ENCODE measurements at regions not wholly inside any gene's neighbourhood (a gene's known extent, or its start where the extent isn't known, plus 50 kb on each side); places are given as distances from the start of the nearest gene placed in this dataset.

DNA sequence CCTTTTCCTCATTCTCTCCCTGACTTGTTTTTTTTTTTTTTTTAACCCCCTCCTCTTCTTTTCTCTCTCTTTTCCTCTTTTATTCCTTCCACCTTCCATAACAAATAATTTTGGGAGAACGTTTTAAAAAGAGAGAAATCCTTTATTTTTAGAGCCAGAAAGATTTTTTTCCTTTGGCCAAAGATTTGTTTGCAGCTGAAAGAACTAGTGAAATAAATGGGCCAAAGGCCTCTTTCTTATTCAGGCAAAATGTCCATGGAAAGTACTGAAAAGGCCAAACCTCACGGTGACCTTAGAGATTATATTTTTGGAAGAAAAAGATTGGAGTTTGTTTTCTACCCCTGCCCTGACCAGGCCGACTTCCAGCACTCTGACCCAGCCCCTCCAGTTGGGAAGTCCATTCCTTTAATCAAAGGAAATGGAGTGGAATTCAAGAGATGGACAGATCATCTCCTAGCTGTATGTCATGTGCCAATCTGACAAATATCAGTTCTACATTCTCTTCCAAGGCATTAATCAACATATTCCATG lies 214.3 kb upstream of the ADAMTS9 start:
- peaks cover 9% of the 10 kb centered on the region for H3K4me1 ChIP-seq (ENCODE audit: control insufficient read depth, insufficient read depth, low read length)
- H3K4me3 ChIP-seq (ENCODE audit: low read length): no peak overlapping the region
- H3K9ac ChIP-seq (ENCODE audit: low read length): no peak overlapping the region
- H3K36me3 ChIP-seq (ENCODE audit: control insufficient read depth, insufficient read depth, low read length): no peaks in the 10 kb centered on the region
- H3K27me3 ChIP-seq (ENCODE audit: control insufficient read depth, insufficient read depth, low read length): no peaks in the 10 kb centered on the region
- no peak overlapping the region for H3K27ac ChIP-seq (ENCODE audit: low read depth, low read length)

DNA sequence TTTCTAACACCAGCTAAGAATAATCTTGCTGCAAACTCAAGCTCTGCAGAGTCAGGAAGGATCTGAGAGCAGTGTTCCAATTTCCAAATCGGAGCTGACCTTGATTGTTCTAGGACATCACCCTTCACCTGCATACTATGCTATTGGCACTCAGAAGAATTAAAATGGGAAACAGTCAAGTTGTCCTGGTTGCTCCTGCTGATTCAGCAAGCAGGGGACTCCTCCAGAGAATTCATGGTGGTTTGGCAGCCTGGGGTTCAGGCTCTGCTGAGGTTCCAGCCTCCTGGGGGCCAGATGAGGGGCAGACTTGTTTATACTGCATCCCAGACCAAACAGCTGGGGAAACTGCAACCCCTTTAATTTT lies 213.7 kb upstream of the ADAMTS9 start:
- Histone ChIP-seq H3K27me3 (ENCODE audit: control insufficient read depth, insufficient read depth, low read length) (no peaks in the 10 kb centered on the region), H3K9ac (ENCODE audit: low read length) (no peak overlapping the region), H3K27ac (ENCODE audit: low read depth, low read length) (no peak overlapping the region), H3K4me3 (ENCODE audit: low read length) (no peak overlapping the region), H3K4me1 (ENCODE audit: control insufficient read depth, insufficient read depth, low read length) (peaks cover 9% of the 10 kb centered on the region), H3K36me3 (ENCODE audit: control insufficient read depth, insufficient read depth, low read length) (no peaks in the 10 kb centered on the region)

DNA sequence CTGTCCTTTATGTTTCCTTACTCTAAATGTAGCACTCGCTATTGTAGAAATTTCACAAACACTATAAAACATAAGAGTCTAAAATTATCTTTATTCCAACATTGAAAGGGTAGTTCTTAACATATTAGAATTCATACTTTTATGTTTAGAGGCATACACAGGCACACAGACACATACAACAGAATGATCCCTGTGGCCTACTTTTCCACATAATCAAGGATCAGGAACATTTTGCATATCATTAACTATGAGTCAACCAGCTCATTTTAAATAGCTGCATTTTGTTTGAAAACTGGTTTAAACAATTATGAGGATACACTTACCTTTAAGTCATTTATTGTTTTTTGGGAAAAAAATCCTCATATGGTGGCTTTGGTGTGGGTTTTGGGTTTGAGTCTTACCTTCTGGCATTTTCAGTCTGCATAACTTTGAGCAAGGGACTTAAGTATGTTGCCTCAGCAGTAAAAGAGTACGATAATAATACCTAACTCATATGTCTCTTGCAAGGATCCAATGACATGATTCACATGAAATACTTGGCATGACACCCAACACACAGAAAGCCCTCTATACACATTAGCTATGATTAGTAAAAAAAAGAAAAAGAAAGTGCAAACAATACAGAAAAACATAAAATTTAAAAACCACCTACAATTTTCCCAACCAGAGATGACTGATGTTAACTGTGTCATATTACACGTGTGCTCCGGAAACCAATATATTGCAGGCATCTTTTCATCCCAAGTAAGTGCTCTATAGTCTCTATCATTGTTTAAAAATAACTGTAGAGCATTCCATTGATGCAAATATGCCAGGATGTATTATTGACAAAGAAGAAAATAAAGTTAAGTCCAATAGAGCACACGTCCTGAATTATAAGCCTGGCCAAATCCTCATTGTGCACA lies 213.1 kb upstream of the ADAMTS9 start:
- Histone ChIP-seq H3K9ac (ENCODE audit: low read length) (no peak overlapping the region), H3K27ac (ENCODE audit: low read depth, low read length) (no peak overlapping the region), H3K36me3 (ENCODE audit: control insufficient read depth, insufficient read depth, low read length) (no peaks in the 10 kb centered on the region), H3K27me3 (ENCODE audit: control insufficient read depth, insufficient read depth, low read length) (no peaks in the 10 kb centered on the region), H3K4me1 (ENCODE audit: control insufficient read depth, insufficient read depth, low read length) (peaks cover 9% of the 10 kb centered on the region), H3K4me3 (ENCODE audit: low read length) (no peak overlapping the region)

DNA sequence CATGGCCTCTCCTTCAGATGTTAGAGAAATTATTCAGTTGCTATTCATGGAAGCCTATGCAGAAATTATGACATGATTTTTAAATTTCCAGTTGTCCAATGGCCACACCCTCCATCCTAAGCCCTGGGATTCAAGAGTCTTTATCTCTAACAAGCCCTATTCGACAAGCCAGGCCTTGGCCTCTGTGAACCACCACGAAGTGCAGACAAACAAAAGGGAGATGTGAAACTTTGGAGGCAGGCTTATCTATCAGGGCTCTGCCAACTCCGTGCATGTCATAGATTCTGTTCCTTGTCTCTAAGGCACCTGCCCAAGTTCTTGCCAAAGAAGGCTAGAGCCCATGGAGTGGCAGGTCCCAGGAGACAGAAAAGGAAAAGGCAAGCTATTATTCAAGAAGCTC lies 212.4 kb upstream of the ADAMTS9 start:
- H3K4me1 ChIP-seq (ENCODE audit: control insufficient read depth, insufficient read depth, low read length): peaks cover 13% of the 10 kb centered on the region
- no peaks in the 10 kb centered on the region for H3K27me3 ChIP-seq (ENCODE audit: control insufficient read depth, insufficient read depth, low read length)
- no peaks in the 10 kb centered on the region for H3K36me3 ChIP-seq (ENCODE audit: control insufficient read depth, insufficient read depth, low read length)
- no peak overlapping the region for H3K27ac ChIP-seq (ENCODE audit: low read depth, low read length)
- H3K4me3 ChIP-seq (ENCODE audit: low read length): no peak overlapping the region
- no peak overlapping the region for H3K9ac ChIP-seq (ENCODE audit: low read length)

DNA sequence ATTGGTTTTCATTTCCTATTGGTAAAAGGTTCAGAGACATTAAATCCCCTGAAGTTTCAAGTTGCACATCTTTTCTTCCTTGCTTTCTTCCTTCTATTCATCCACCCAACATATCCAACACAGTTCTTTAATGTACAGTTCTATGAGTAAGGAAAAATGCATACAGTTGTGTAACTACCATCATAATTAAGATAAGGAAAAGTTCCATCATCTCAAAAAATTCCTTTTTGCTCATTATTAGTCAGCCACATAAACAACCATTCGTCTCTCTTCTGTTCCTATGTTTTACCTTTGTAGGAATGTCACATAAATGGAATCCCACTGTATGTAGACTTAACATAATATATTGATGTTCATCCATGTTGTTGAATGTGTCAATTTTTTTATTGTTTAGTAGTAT lies 211.1 kb upstream of the ADAMTS9 start:
- Histone ChIP-seq H3K4me3 (ENCODE audit: low read length) (no peak overlapping the region), H3K27me3 (ENCODE audit: control insufficient read depth, insufficient read depth, low read length) (no peaks in the 10 kb centered on the region), H3K27ac (ENCODE audit: low read depth, low read length) (no peak overlapping the region), H3K36me3 (ENCODE audit: control insufficient read depth, insufficient read depth, low read length) (no peaks in the 10 kb centered on the region), H3K4me1 (ENCODE audit: control insufficient read depth, insufficient read depth, low read length) (peaks cover 15% of the 10 kb centered on the region), H3K9ac (ENCODE audit: low read length) (no peak overlapping the region)

DNA sequence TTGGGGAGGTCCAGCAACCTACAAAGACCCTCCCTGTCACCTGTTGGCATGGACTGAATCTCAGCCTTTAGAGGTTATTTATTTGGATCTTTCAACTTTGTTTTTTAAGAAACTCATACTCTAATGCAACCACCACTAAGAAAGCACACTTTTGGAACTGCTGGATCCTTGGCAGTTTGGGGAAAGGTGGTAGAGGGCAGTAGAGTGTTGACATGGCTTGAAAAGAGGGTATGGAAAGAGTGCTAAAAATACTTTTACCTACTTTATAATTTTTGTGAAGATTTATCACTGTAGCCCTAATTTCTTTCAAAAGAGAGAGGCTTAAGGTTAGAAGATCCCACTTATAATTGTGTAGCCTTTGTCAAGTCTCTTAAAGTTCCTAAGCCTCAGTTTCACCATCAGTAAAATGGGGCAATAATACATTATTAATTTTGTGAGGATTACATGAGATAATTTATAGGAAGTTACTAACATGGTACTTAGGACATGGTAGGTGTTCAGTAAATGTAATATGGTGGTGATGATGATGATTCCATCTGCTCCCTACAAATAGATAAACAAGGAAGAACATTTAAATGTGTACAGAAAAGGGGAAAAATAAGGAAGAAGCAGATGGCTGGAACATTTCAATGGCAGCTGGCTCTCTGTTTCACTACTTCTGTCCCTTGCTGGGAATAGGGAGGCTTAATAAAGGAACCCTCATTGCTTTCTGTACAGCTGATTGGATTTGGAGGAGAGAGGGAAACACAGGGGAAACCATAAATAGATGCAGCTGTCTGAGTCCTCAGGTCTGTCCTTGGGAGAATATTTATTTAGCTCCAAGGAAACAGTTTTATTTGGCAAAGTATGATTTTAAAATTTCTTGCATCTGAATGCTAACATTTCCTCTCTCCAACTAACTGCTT lies 208.4 kb upstream of the ADAMTS9 start:
- Histone ChIP-seq H3K4me1 (ENCODE audit: control insufficient read depth, insufficient read depth, low read length) (peaks cover 12% of the 10 kb centered on the region), H3K27ac (ENCODE audit: low read depth, low read length) (no peak overlapping the region)

DNA sequence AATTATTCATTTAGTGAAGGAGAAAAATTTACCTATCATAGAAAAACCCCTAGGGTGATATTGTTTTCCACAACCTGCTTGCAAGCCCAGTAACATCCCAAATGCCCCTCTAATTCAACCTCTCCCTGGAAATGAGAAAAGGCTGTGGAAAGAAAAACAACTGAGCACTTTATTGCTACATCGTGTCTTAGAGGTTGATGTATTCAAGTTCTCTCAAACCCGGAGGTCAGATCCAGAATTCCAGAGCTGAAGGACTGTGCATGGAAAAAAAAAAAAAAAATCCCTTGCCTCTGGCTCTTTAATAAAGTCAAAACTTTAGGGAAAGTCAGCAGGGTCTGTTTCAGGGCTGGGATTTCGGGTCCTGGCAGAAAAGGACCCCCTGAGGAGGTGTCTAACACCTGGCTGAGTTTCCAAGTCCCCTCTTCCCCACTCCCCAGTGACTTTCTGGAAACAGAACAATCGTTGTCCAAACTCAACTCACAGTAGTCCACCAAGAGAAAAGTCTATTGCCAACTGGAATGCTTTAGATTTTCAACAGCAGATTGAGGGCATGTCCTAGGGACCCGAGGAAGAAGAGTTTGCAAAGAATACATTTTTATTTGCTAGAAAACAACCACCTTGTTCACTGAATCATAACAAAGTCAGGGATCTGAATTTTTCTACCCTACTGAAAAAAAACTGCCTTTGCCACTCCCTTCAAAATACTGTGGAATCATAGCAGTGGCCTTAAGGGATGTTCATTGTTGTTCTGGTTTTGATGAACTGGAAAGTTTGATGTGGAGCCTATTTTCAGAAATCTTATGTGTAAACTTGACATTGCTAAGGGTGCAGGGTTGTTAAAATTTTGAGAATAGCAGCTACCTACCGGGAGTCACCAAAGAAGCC lies 207.5 kb upstream of the ADAMTS9 start:
- Histone ChIP-seq H3K4me1 (ENCODE audit: control insufficient read depth, insufficient read depth, low read length) (peaks cover 6% of the 10 kb centered on the region), H3K36me3 (ENCODE audit: control insufficient read depth, insufficient read depth, low read length) (no peaks in the 10 kb centered on the region), H3K4me3 (ENCODE audit: low read length) (no peak overlapping the region), H3K27ac (ENCODE audit: low read depth, low read length) (no peak overlapping the region), H3K27me3 (ENCODE audit: control insufficient read depth, insufficient read depth, low read length) (no peaks in the 10 kb centered on the region), H3K9ac (ENCODE audit: low read length) (no peak overlapping the region)

More for the DNA sequence above, 208.4 kb upstream of the ADAMTS9 start:
- Histone ChIP-seq H3K4me3 (ENCODE audit: low read length) (no peak overlapping the region), H3K9ac (ENCODE audit: low read length) (no peak overlapping the region), H3K36me3 (ENCODE audit: control insufficient read depth, insufficient read depth, low read length) (no peaks in the 10 kb centered on the region), H3K27me3 (ENCODE audit: control insufficient read depth, insufficient read depth, low read length) (no peaks in the 10 kb centered on the region)

DNA sequence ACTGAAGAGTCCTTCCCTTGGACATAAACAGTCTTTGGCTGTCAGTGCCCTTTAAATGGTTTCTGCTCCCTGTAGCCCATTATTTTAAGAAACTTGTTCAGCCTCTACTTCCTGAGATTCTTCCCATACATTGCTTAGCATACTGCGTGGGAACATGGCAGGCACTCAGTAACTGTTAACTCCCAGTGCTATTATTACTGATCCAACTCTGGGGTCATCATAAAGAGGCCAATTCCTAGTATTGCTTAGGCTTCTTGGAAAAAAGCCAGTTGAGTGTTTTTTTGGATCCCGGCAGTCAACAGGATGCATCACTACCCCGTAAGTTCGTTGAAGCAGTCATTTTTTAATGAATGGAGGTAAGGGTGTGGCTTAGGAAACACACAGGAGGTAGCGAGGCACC lies 206.2 kb upstream of the ADAMTS9 start:
- peaks cover 6% of the 10 kb centered on the region for H3K4me1 ChIP-seq (ENCODE audit: control insufficient read depth, insufficient read depth, low read length)
- no peaks in the 10 kb centered on the region for H3K27me3 ChIP-seq (ENCODE audit: control insufficient read depth, insufficient read depth, low read length)
- H3K9ac ChIP-seq (ENCODE audit: low read length): no peak overlapping the region
- H3K36me3 ChIP-seq (ENCODE audit: control insufficient read depth, insufficient read depth, low read length): no peaks in the 10 kb centered on the region
- no peak overlapping the region for H3K27ac ChIP-seq (ENCODE audit: low read depth, low read length)
- no peak overlapping the region for H3K4me3 ChIP-seq (ENCODE audit: low read length)

DNA sequence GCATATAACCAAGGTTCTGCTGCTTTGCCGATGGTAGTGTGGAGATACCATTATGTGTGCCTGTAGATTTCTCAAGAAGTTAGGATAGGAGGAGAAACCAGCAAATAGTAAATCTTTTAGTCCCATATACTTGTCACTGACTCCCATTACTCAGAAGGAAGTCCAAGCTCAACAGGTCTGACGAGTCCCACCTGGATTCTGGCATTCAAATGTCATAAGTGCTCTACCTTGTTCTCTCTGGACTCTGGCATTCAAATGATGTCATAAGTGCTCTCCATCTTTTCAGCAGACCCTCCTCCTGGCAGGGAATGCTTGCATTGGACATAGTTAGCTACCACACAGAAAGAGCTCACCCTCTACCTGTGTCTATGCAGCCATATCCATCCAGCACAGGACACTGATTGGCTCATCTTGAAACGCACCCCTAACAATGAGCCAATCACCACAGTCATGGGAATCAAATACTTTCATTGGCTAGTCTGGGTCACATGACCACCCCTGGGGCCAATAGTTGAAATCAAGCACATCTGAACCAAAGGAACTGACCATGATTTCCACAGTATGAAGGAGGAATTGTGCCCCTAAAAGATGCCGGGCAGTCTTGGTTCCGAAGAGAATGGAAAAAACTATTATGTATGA lies 205.0 kb upstream of the ADAMTS9 start:
- Histone ChIP-seq H3K4me3 (ENCODE audit: low read length) (no peak overlapping the region), H3K36me3 (ENCODE audit: control insufficient read depth, insufficient read depth, low read length) (no peaks in the 10 kb centered on the region), H3K27ac (ENCODE audit: low read depth, low read length) (no peak overlapping the region), H3K9ac (ENCODE audit: low read length) (no peak overlapping the region), H3K27me3 (ENCODE audit: control insufficient read depth, insufficient read depth, low read length) (no peaks in the 10 kb centered on the region), H3K4me1 (ENCODE audit: control insufficient read depth, insufficient read depth, low read length) (peaks cover 8% of the 10 kb centered on the region)

DNA sequence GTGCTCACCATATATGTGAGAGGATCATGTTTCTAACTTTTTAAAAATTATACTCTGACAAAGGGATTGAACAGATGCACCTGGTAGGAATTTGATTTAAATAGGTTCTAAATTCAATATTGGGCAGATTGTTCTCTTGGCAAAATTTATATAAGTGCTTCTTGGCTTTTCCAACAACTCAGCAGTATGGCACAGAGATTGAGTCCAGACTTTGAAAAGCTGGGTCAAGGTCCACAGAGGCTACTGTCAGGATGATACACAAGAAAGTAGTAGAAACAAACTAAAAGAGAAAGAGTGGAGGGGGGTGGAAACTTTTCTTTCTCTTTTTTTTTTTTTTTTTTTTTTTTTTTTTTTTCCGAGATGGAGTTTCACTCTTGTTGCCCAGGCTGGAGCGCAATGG lies 203.2 kb upstream of the ADAMTS9 start:
- H3K9ac ChIP-seq (ENCODE audit: low read length): no peak overlapping the region
- H3K4me1 ChIP-seq (ENCODE audit: control insufficient read depth, insufficient read depth, low read length): peaks cover 8% of the 10 kb centered on the region
- H3K36me3 ChIP-seq (ENCODE audit: control insufficient read depth, insufficient read depth, low read length): no peaks in the 10 kb centered on the region
- no peaks in the 10 kb centered on the region for H3K27me3 ChIP-seq (ENCODE audit: control insufficient read depth, insufficient read depth, low read length)
- H3K4me3 ChIP-seq (ENCODE audit: low read length): no peak overlapping the region
- no peak overlapping the region for H3K27ac ChIP-seq (ENCODE audit: low read depth, low read length)

DNA sequence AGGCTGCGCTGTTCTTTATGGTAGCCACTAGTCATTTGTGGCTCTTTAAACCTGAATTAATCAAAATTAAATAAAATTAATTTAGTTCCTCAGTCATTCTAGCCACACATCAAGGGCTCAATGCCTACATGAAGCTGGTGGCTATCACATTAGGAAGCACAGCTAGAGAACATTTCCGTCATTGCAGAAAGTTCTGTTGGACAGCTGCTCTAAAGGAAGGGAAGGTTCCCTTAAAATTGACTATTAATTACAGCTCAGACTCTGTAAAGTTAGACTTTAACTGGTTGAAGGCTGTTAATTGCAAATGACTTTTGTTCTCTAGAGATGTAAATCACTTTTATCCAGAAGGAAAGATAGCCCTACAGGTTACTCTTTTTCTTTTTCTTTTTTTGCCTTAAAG lies 202.7 kb upstream of the ADAMTS9 start:
- Histone ChIP-seq H3K9ac (ENCODE audit: low read length) (no peak overlapping the region), H3K4me1 (ENCODE audit: control insufficient read depth, insufficient read depth, low read length) (peaks cover 7% of the 10 kb centered on the region), H3K27ac (ENCODE audit: low read depth, low read length) (no peak overlapping the region), H3K4me3 (ENCODE audit: low read length) (no peak overlapping the region), H3K36me3 (ENCODE audit: control insufficient read depth, insufficient read depth, low read length) (no peaks in the 10 kb centered on the region), H3K27me3 (ENCODE audit: control insufficient read depth, insufficient read depth, low read length) (no peaks in the 10 kb centered on the region)
